OCI-LY7 (cell line): ENCODE measurements at regions not wholly inside any gene's neighbourhood (a gene's known extent, or its start where the extent isn't known, plus 50 kb on each side); places are given as distances from the start of the nearest gene placed in this dataset.

Experiments used
- BruUV-seq: library from RNA; stranded (reverse); fragments of 400-500 nt; replicated peaks from 2 replicates; lab custom pipeline; 2021; lab: Mats Ljungman, UMichigan
- CTCF ChIA-PET: fragments of 300-600 bp; sonication (Branson Sonifier 250); formaldehyde crosslinking; loops from one replicate; lab custom pipeline; 2022; ENCODE audit warnings: antibody characterized with exemption; ENCODE audit not compliant: unreplicated experiment; lab: Charles Lee
- POLR2A ChIA-PET: fragments of 300-600 bp; sonication (Branson Sonifier 250); formaldehyde crosslinking; loops from one replicate; lab custom pipeline; 2022; ENCODE audit warnings: antibody characterized with exemption; lab: Charles Lee
- DNase-seq: peaks from one replicate; pipeline ENCODE4 v3.0.0-alpha.2; 2015; ENCODE audit warnings: low spot score
- H2AFZ ChIP-seq: fragments of 200-600 bp; sonication (generic), shearing (Covaris generic); 2 replicates; pipeline ENCODE4 v1.6.1; 2014; ENCODE audit warnings: mild to moderate bottlenecking, antibody characterized with exemption, low read length, moderate library complexity
- H3K27ac ChIP-seq: fragments of 200-600 bp; sonication (generic); 2 replicates; pipeline ENCODE4 v1.5.1; 2014; ENCODE audit warnings: mixed run types, low read depth, mild to moderate bottlenecking, moderate library complexity, low read length, inconsistent platforms; ENCODE audit not compliant: poor library complexity, severe bottlenecking
- H3K36me3 ChIP-seq: fragments of 200-600 bp; sonication (generic); 2 replicates; pipeline ENCODE4 v1.6.1; 2014; ENCODE audit warnings: mild to moderate bottlenecking, antibody characterized with exemption, low read length, moderate library complexity, mixed read lengths; ENCODE audit not compliant: insufficient read depth
- H3K4me1 ChIP-seq: fragments of 200-600 bp; sonication (generic); 2 replicates; pipeline ENCODE4 v1.5.1; 2014; ENCODE audit warnings: mild to moderate bottlenecking, low read length; ENCODE audit not compliant: insufficient read depth, poor library complexity, severe bottlenecking
- H3K4me2 ChIP-seq: fragments of 200-600 bp; sonication (generic); 2 replicates; pipeline ENCODE4 v1.6.1; 2014; ENCODE audit warnings: mild to moderate bottlenecking, low read length
- H3K4me3 ChIP-seq: fragments of 200-600 bp; sonication (generic); 2 replicates; pipeline ENCODE4 v1.5.1; 2014; ENCODE audit warnings: mild to moderate bottlenecking, low read depth, low read length; ENCODE audit not compliant: poor library complexity, severe bottlenecking
- H3K79me2 ChIP-seq: fragments of 200-600 bp; sonication (generic); 2 replicates; pipeline ENCODE4 v1.6.1; 2016; ENCODE audit warnings: low read depth, mild to moderate bottlenecking, low read length, moderate library complexity, mixed read lengths; ENCODE audit not compliant: insufficient read depth
- H3K9me2 ChIP-seq: fragments of 200-600 bp; sonication (generic); 2 replicates; pipeline ENCODE4 v1.6.1; 2016; ENCODE audit warnings: mild to moderate bottlenecking, low read length, mixed read lengths; ENCODE audit not compliant: insufficient read depth
- H3K9me3 ChIP-seq: fragments of 200-600 bp; sonication (generic); 2 replicates; pipeline ENCODE4 v1.6.1; 2014; ENCODE audit warnings: mild to moderate bottlenecking, mixed run types, low read length, mixed read lengths
- H4K20me1 ChIP-seq: fragments of 200-600 bp; sonication (generic); 2 replicates; pipeline ENCODE4 v1.6.1; 2014; ENCODE audit warnings: mild to moderate bottlenecking, antibody characterized with exemption, low read length, moderate library complexity, mixed read lengths; ENCODE audit not compliant: insufficient read depth
- CTCF ChIP-seq: fragments of 200-600 bp; sonication (generic); conservative IDR thresholded peaks from 2 replicates; pipeline ENCODE4 v1.5.1; 2014; ENCODE audit warnings: mild to moderate bottlenecking, antibody characterized with exemption, low read length, moderate library complexity, mixed read lengths
- EZH2phosphoT487 ChIP-seq: fragments of 200-600 bp; sonication (generic); IDR thresholded peaks from 2 replicates; pipeline ENCODE4 v1.6.1; 2018; ENCODE audit warnings: low read depth, borderline replicate concordance, mild to moderate bottlenecking, mixed run types, antibody characterized with exemption, low read length, moderate library complexity, mixed read lengths
- intact Hi-C: fragments of 100-400 bp; cut with micrococcal nuclease; formaldehyde crosslinking; loops from one replicate; pipeline ENCODE4 v1.10.0; 2022; ENCODE audit not compliant: unreplicated experiment

GRCh38 chr11:64490562-64491216 lies 65.1 kb upstream of the SLC22A11 start:
- ChIA-PET POLR2A (interaction anchor here (0.7 kb wide), 1 partner anchor 35 kb away, joined by 4 read pairs; no protein-coding TSS in a partner anchor), CTCF (no interaction called here)
- Histone ChIP-seq H4K20me1 (no peaks in the 10 kb centered on the region), H3K79me2 (no peaks in the 10 kb centered on the region), H3K4me2 (no peak overlapping the region), H3K36me3 (no peaks in the 10 kb centered on the region), H3K4me3 (no peak overlapping the region), H3K4me1 (no peaks in the 10 kb centered on the region), H2AFZ (no peak overlapping the region), H3K9me2 (no peaks in the 10 kb centered on the region), H3K27ac (no peak overlapping the region), H3K9me3 (no peaks in the 10 kb centered on the region)
- no TSS peak for BruUV-seq
- intact Hi-C loops = no loop called here
- DNase-seq = no peak
- TF ChIP-seq CTCF = no peak
- TF ChIP-seq EZH2phosphoT487 = no peak

GRCh38 chr11:64492561-64492960 lies 63.2 kb upstream of the SLC22A11 start:
- POLR2A ChIA-PET = no interaction called here
- TF ChIP-seq EZH2phosphoT487 = no peak
- no peak for TF ChIP-seq CTCF
- Histone ChIP-seq H3K79me2 (no peaks in the 10 kb centered on the region), H4K20me1 (no peaks in the 10 kb centered on the region), H3K27ac (no peak overlapping the region), H2AFZ (no peak overlapping the region), H3K4me2 (no peak overlapping the region), H3K9me3 (no peaks in the 10 kb centered on the region), H3K4me1 (no peaks in the 10 kb centered on the region), H3K36me3 (no peaks in the 10 kb centered on the region), H3K4me3 (no peak overlapping the region), H3K9me2 (no peaks in the 10 kb centered on the region)
- DNase-seq = no peak
- BruUV-seq = no TSS peak
- CTCF ChIA-PET = no interaction called here
- intact Hi-C loops = no loop called here

- intact Hi-C loops = no loop called here
Observed at GRCh38 chr11:64498136-64498535, 57.6 kb upstream of the SLC22A11 start.

More at GRCh38 chr11:64498136-64498535, 57.6 kb upstream of the SLC22A11 start:
- H2AFZ ChIP-seq = no peak overlapping the region
- no peaks in the 10 kb centered on the region for H3K4me1 ChIP-seq
- no peak for DNase-seq
- no TSS peak for BruUV-seq
- H3K4me2 ChIP-seq = no peak overlapping the region
- H3K27ac ChIP-seq = no peak overlapping the region
- no peaks in the 10 kb centered on the region for H3K36me3 ChIP-seq
- no peaks in the 10 kb centered on the region for H3K79me2 ChIP-seq
- CTCF ChIA-PET = no interaction called here
- no peak for TF ChIP-seq EZH2phosphoT487
- TF ChIP-seq CTCF = no peak
- POLR2A ChIA-PET = no interaction called here
- no peaks in the 10 kb centered on the region for H3K9me3 ChIP-seq
- H4K20me1 ChIP-seq = no peaks in the 10 kb centered on the region
- H3K9me2 ChIP-seq = no peaks in the 10 kb centered on the region
- H3K4me3 ChIP-seq = no peak overlapping the region
